B cell (primary cell): ENCODE measurements at regions not wholly inside any gene's neighbourhood (a gene's known extent, or its start where the extent isn't known, plus 50 kb on each side); places are given as distances from the start of the nearest gene placed in this dataset.

Source experiments
- EZH2 ChIP-seq: IDR thresholded peaks from 2 replicates; pipeline ENCODE4 v1.6.1; 2012; ENCODE audit warnings: borderline replicate concordance, low read depth, mild to moderate bottlenecking, moderate library complexity, low read length; ENCODE audit not compliant: insufficient read depth, poor library complexity, severe bottlenecking
- TF ChIP-seq, protein P1 (sequence below): fragments of 200-600 bp; IDR thresholded peaks from one replicate; pipeline ENCODE4 v1.8.0; 2022; ENCODE audit warnings: antibody characterized with exemption, mild to moderate bottlenecking

DNA sequence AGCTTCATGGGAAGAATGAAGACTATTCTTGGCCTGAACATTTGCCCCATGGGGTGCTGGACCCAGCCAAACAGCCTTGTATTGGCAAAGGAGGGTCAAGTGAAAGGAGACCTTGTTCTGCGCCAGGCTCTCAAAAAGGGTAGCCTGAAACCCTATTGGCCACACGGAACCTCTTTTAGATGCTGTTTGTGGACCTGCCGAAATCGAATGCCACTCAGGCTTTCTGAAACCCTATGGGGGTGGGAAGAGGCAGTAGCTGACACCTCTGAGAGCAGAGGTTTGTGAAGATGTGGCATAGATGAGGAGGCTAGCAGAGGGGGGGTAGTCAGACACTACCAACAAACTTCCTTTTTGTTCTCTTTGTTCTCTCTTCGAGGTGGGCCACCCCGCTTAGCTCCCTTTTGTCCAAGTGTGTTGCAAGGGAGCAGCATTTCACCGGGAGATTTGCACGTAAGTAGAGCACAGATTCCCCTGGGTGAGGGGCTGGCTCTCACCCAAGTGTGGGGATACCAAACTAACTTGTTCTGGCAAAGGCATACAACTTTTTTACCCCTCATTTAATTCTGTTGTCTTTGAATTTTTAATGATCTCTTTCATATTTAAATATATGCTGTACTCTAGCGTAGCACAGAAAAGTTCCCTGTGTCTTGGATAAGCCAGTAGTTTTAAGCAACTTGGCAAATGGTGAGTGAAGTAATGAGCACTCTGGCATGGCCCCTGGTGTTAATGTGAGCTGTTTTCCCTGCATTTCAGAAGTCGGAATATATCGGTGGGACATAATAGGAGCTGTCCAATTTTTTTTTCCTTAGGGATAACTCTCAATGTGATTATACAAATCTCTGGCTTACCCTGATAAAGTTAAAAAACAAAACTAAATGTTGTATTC, 107.7 kb downstream of the SEPTIN7 start:
- TF ChIP-seq, protein P1, sequence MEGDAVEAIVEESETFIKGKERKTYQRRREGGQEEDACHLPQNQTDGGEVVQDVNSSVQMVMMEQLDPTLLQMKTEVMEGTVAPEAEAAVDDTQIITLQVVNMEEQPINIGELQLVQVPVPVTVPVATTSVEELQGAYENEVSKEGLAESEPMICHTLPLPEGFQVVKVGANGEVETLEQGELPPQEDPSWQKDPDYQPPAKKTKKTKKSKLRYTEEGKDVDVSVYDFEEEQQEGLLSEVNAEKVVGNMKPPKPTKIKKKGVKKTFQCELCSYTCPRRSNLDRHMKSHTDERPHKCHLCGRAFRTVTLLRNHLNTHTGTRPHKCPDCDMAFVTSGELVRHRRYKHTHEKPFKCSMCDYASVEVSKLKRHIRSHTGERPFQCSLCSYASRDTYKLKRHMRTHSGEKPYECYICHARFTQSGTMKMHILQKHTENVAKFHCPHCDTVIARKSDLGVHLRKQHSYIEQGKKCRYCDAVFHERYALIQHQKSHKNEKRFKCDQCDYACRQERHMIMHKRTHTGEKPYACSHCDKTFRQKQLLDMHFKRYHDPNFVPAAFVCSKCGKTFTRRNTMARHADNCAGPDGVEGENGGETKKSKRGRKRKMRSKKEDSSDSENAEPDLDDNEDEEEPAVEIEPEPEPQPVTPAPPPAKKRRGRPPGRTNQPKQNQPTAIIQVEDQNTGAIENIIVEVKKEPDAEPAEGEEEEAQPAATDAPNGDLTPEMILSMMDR, result no peak
- no peak for TF ChIP-seq EZH2
